ENCODE measurements at regions not wholly inside any gene's neighbourhood (a gene's known extent, or its start where the extent isn't known, plus 50 kb on each side); places are given as distances from the start of the nearest gene placed in this dataset.
"Not testable (repeated sequence)": the region's sequence is repeated elsewhere in the genome, so short reads cannot be mapped to it uniquely, and the experiment has no call there.

- DNase-seq (ENCODE audit: low spot score), result no peak
Measured at GRCh38 chr12:90828621-90829020, 126.4 kb downstream of the CCER1 start.

- DNase-seq (ENCODE audit: low spot score), result no peak
Measured at GRCh38 chr12:90827567-90827966, 127.4 kb downstream of the CCER1 start.

GRCh38 chr12:90826036-90826435 is 128.9 kb downstream of the CCER1 start:
- no peak for DNase-seq (ENCODE audit: low spot score)

- no peak for DNase-seq (ENCODE audit: low spot score)
Measured at GRCh38 chr12:90823859-90824258, 131.1 kb downstream of the CCER1 start.

GRCh38 chr12:90819709-90820108 is 135.3 kb downstream of the CCER1 start:
- no peak for DNase-seq (ENCODE audit: low spot score)

- no peak for DNase-seq (ENCODE audit: low spot score)
Measured at GRCh38 chr12:90816353-90817089, 138.5 kb downstream of the CCER1 start.

- no peak for DNase-seq (ENCODE audit: low spot score)
Measured at GRCh38 chr12:90809940-90810339, 145.0 kb downstream of the CCER1 start.

- no peak for DNase-seq (ENCODE audit: low spot score)
Measured at GRCh38 chr12:90808568-90808967, 146.4 kb downstream of the CCER1 start.

GRCh38 chr12:90802727-90803126 is 152.2 kb downstream of the CCER1 start:
- no peak for DNase-seq (ENCODE audit: low spot score)

GRCh38 chr12:90801776-90802175 is 153.2 kb downstream of the CCER1 start:
- no peak for DNase-seq (ENCODE audit: low spot score)

- DNase-seq (ENCODE audit: low spot score), result no peak
Measured at GRCh38 chr12:90794212-90794611, 160.8 kb downstream of the CCER1 start.

- DNase-seq (ENCODE audit: low spot score), result not testable (repeated sequence)
Measured at GRCh38 chr12:90792718-90793117, 162.3 kb downstream of the CCER1 start.

- no peak for DNase-seq (ENCODE audit: low spot score)
Measured at GRCh38 chr12:90791445-90791844, 163.5 kb downstream of the CCER1 start.

- no peak for DNase-seq (ENCODE audit: low spot score)
Measured at GRCh38 chr12:90790747-90791146, 164.2 kb downstream of the CCER1 start.

GRCh38 chr12:90773491-90773890 is 181.5 kb downstream of the CCER1 start:
- DNase-seq (ENCODE audit: low spot score), result no peak

- no peak for DNase-seq (ENCODE audit: low spot score)
Measured at GRCh38 chr12:90770861-90771260, 184.1 kb downstream of the CCER1 start.

- no peak for DNase-seq (ENCODE audit: low spot score)
Measured at GRCh38 chr12:90757957-90758356, 197.0 kb downstream of the CCER1 start.

GRCh38 chr12:90745211-90745610 is 209.8 kb downstream of the CCER1 start:
- no peak for DNase-seq (ENCODE audit: low spot score)

- DNase-seq (ENCODE audit: low spot score), result no peak
Measured at GRCh38 chr12:90741611-90742010, 213.4 kb downstream of the CCER1 start.

GRCh38 chr12:90729736-90730135 is 225.2 kb downstream of the CCER1 start:
- DNase-seq (ENCODE audit: low spot score), result no peak

GRCh38 chr12:90712671-90713070 is 242.3 kb downstream of the CCER1 start:
- DNase-seq (ENCODE audit: low spot score), result no peak

GRCh38 chr12:90710711-90711110 is 244.3 kb downstream of the CCER1 start:
- DNase-seq (ENCODE audit: low spot score), result no peak

- no peak for DNase-seq (ENCODE audit: low spot score)
Measured at GRCh38 chr12:90706036-90706435, 248.9 kb downstream of the CCER1 start.

- DNase-seq (ENCODE audit: low spot score), result no peak
Measured at GRCh38 chr12:90695415-90695814, 259.6 kb downstream of the CCER1 start.
